ENCODE measurements at regions not wholly inside any gene's neighbourhood (a gene's known extent, or its start where the extent isn't known, plus 50 kb on each side); places are given as distances from the start of the nearest gene placed in this dataset.
A peak's percentile ranks its signal among the peaks of the same experiment; 100 is the strongest.

- Histone ChIP-seq H2AFZ (ENCODE audit: low read depth, low read length) (no peak overlapping the region), H3K4ac (ENCODE audit: low read depth in 1 of 2, low read length in 2 of 2) (no peak overlapping the region), H3K36me3 (ENCODE audit: control insufficient read depth in 1 of 2, insufficient read depth in 2 of 2, low read depth in 1 of 2, low read length in 2 of 2) (no peaks in the 10 kb centered on the region), H3K9ac (ENCODE audit: low read length) (no peak overlapping the region), H2BK120ac (ENCODE audit: low read depth, low read length) (no peak overlapping the region), H2AK5ac (ENCODE audit: low read length, severe bottlenecking) (no peak overlapping the region), H2BK5ac (ENCODE audit: low read depth, low read length, poor library complexity, severe bottlenecking) (no peak overlapping the region), H3K9me3 (ENCODE audit: control insufficient read depth, low read length) (no peaks in the 10 kb centered on the region), H4K8ac (ENCODE audit: low read length) (no peak overlapping the region), H3K23ac (ENCODE audit: low read length in 2 of 2) (no peak overlapping the region), H3K4me2 (ENCODE audit: low read length, poor library complexity, severe bottlenecking) (no peak overlapping the region), H3K4me1 (ENCODE audit: control insufficient read depth, insufficient read depth, low read depth, low read length) (no peaks in the 10 kb centered on the region), H2BK15ac (ENCODE audit: low read depth, poor library complexity, severe bottlenecking) (no peak overlapping the region), H4K91ac (ENCODE audit: low read length) (no peak overlapping the region), H3K27ac (ENCODE audit: low read length, poor library complexity, severe bottlenecking) (no peak overlapping the region), H3K27me3 (ENCODE audit: control insufficient read depth in 1 of 2, insufficient read depth in 1 of 2, low read length in 2 of 2) (peaks cover 0 to 9% of the 10 kb centered on the region in 2 experiments), H2BK12ac (ENCODE audit: low read length in 2 of 2) (no peak overlapping the region), H3K18ac (ENCODE audit: low read depth in 1 of 2, low read length in 2 of 2) (no peak overlapping the region), H3K4me3 (ENCODE audit: insufficient read depth in 1 of 2, low read depth in 1 of 2, low read length in 2 of 2) (no peak overlapping the region), H3K14ac (ENCODE audit: low read length in 2 of 2) (no peak overlapping the region), H3K79me1 (replicated peaks; ENCODE audit: low read length, poor library complexity, severe bottlenecking) (no peaks in the 10 kb centered on the region)
- no CpG with 5 or more reads among the region's 1 CpG for WGBS
- DNase-seq: no peak
Observed at GRCh38 chr7:46186131-46186530, 265.1 kb upstream of the IGFBP3 start.

GRCh38 chr7:46179061-46179610 is 258.1 kb upstream of the IGFBP3 start:
- no peak overlapping the region for H3K14ac ChIP-seq (ENCODE audit: low read length in 2 of 2)
- no peaks in the 10 kb centered on the region for H3K9me3 ChIP-seq (ENCODE audit: control insufficient read depth, low read length)
- no peak overlapping the region for H3K23ac ChIP-seq (ENCODE audit: low read length in 2 of 2)
- H3K4me2 ChIP-seq (ENCODE audit: low read length, poor library complexity, severe bottlenecking): no peak overlapping the region
- no peak overlapping the region for H3K4me3 ChIP-seq (ENCODE audit: insufficient read depth in 1 of 2, low read depth in 1 of 2, low read length in 2 of 2)
- no peaks in the 10 kb centered on the region for H3K36me3 ChIP-seq (ENCODE audit: control insufficient read depth in 1 of 2, insufficient read depth in 2 of 2, low read depth in 1 of 2, low read length in 2 of 2)
- H3K18ac ChIP-seq (ENCODE audit: low read depth in 1 of 2, low read length in 2 of 2): no peak overlapping the region
- H4K91ac ChIP-seq (ENCODE audit: low read length): no peak overlapping the region
- peak; percentile 27 for DNase-seq
- H3K4me1 ChIP-seq (ENCODE audit: control insufficient read depth, insufficient read depth, low read depth, low read length): peaks cover 1% of the 10 kb centered on the region
- H2BK5ac ChIP-seq (ENCODE audit: low read depth, low read length, poor library complexity, severe bottlenecking): no peak overlapping the region
- 93% methylated on average over 2 of the region's 2 CpGs for WGBS
- peak overlapping the region; percentile 27 for H3K9ac ChIP-seq (ENCODE audit: low read length)
- no peaks in the 10 kb centered on the region for H3K27me3 ChIP-seq (ENCODE audit: control insufficient read depth in 1 of 2, insufficient read depth in 1 of 2, low read length in 2 of 2)
- H2BK12ac ChIP-seq (ENCODE audit: low read length in 2 of 2): no peak overlapping the region
- no peaks in the 10 kb centered on the region for H3K79me1 ChIP-seq (replicated peaks; ENCODE audit: low read length, poor library complexity, severe bottlenecking)
- no peak overlapping the region for H2AFZ ChIP-seq (ENCODE audit: low read depth, low read length)
- no peak overlapping the region for H3K4ac ChIP-seq (ENCODE audit: low read depth in 1 of 2, low read length in 2 of 2)
- H2BK120ac ChIP-seq (ENCODE audit: low read depth, low read length): no peak overlapping the region
- no peak overlapping the region for H2BK15ac ChIP-seq (ENCODE audit: low read depth, poor library complexity, severe bottlenecking)
- no peak overlapping the region for H4K8ac ChIP-seq (ENCODE audit: low read length)
- H3K27ac ChIP-seq (ENCODE audit: low read length, poor library complexity, severe bottlenecking): no peak overlapping the region
- peak overlapping the region; percentile 81 for H2AK5ac ChIP-seq (ENCODE audit: low read length, severe bottlenecking)

GRCh38 chr7:46178661-46179060 is 257.6 kb upstream of the IGFBP3 start:
- H4K8ac ChIP-seq (ENCODE audit: low read length): no peak overlapping the region
- no peak overlapping the region for H3K23ac ChIP-seq (ENCODE audit: low read length in 2 of 2)
- no peaks in the 10 kb centered on the region for H3K79me1 ChIP-seq (replicated peaks; ENCODE audit: low read length, poor library complexity, severe bottlenecking)
- H3K27ac ChIP-seq (ENCODE audit: low read length, poor library complexity, severe bottlenecking): no peak overlapping the region
- no peak overlapping the region for H2BK5ac ChIP-seq (ENCODE audit: low read depth, low read length, poor library complexity, severe bottlenecking)
- no peak overlapping the region for H2BK15ac ChIP-seq (ENCODE audit: low read depth, poor library complexity, severe bottlenecking)
- H2BK12ac ChIP-seq (ENCODE audit: low read length in 2 of 2): no peak overlapping the region
- no peaks in the 10 kb centered on the region for H3K9me3 ChIP-seq (ENCODE audit: control insufficient read depth, low read length)
- H3K4me2 ChIP-seq (ENCODE audit: low read length, poor library complexity, severe bottlenecking): no peak overlapping the region
- H2AK5ac ChIP-seq (ENCODE audit: low read length, severe bottlenecking): no peak overlapping the region
- H3K4ac ChIP-seq (ENCODE audit: low read depth in 1 of 2, low read length in 2 of 2): no peak overlapping the region
- H4K91ac ChIP-seq (ENCODE audit: low read length): no peak overlapping the region
- no peak overlapping the region for H3K14ac ChIP-seq (ENCODE audit: low read length in 2 of 2)
- no peak overlapping the region for H3K9ac ChIP-seq (ENCODE audit: low read length)
- H3K4me3 ChIP-seq (ENCODE audit: insufficient read depth in 1 of 2, low read depth in 1 of 2, low read length in 2 of 2): no peak overlapping the region
- no peaks in the 10 kb centered on the region for H3K27me3 ChIP-seq (ENCODE audit: control insufficient read depth in 1 of 2, insufficient read depth in 1 of 2, low read length in 2 of 2)
- H3K18ac ChIP-seq (ENCODE audit: low read depth in 1 of 2, low read length in 2 of 2): no peak overlapping the region
- H3K36me3 ChIP-seq (ENCODE audit: control insufficient read depth in 1 of 2, insufficient read depth in 2 of 2, low read depth in 1 of 2, low read length in 2 of 2): no peaks in the 10 kb centered on the region
- H2AFZ ChIP-seq (ENCODE audit: low read depth, low read length): no peak overlapping the region
- H3K4me1 ChIP-seq (ENCODE audit: control insufficient read depth, insufficient read depth, low read depth, low read length): peaks cover 3% of the 10 kb centered on the region
- DNase-seq: no peak
- no peak overlapping the region for H2BK120ac ChIP-seq (ENCODE audit: low read depth, low read length)

- Histone ChIP-seq H2AFZ (ENCODE audit: low read depth, low read length) (no peak overlapping the region), H2BK120ac (ENCODE audit: low read depth, low read length) (no peak overlapping the region), H3K4ac (ENCODE audit: low read depth in 1 of 2, low read length in 2 of 2) (no peak overlapping the region), H3K79me1 (replicated peaks; ENCODE audit: low read length, poor library complexity, severe bottlenecking) (no peaks in the 10 kb centered on the region), H3K4me1 (ENCODE audit: control insufficient read depth, insufficient read depth, low read depth, low read length) (peaks cover 6% of the 10 kb centered on the region), H2BK15ac (ENCODE audit: low read depth, poor library complexity, severe bottlenecking) (no peak overlapping the region), H2BK12ac (ENCODE audit: low read length in 2 of 2) (no peak overlapping the region), H4K8ac (ENCODE audit: low read length) (no peak overlapping the region), H4K91ac (ENCODE audit: low read length) (no peak overlapping the region), H3K18ac (ENCODE audit: low read depth in 1 of 2, low read length in 2 of 2) (no peak overlapping the region), H3K4me2 (ENCODE audit: low read length, poor library complexity, severe bottlenecking) (no peak overlapping the region), H2AK5ac (ENCODE audit: low read length, severe bottlenecking) (peak overlapping the region; percentile 46), H3K27me3 (ENCODE audit: control insufficient read depth in 1 of 2, insufficient read depth in 1 of 2, low read length in 2 of 2) (no peaks in the 10 kb centered on the region), H3K23ac (ENCODE audit: low read length in 2 of 2) (no peak overlapping the region), H3K9ac (ENCODE audit: low read length) (no peak overlapping the region), H3K4me3 (ENCODE audit: insufficient read depth in 1 of 2, low read depth in 1 of 2, low read length in 2 of 2) (no peak overlapping the region), H2BK5ac (ENCODE audit: low read depth, low read length, poor library complexity, severe bottlenecking) (no peak overlapping the region), H3K36me3 (ENCODE audit: control insufficient read depth in 1 of 2, insufficient read depth in 2 of 2, low read depth in 1 of 2, low read length in 2 of 2) (no peaks in the 10 kb centered on the region), H3K27ac (ENCODE audit: low read length, poor library complexity, severe bottlenecking) (no peak overlapping the region), H3K14ac (ENCODE audit: low read length in 2 of 2) (no peak overlapping the region), H3K9me3 (ENCODE audit: control insufficient read depth, low read length) (no peaks in the 10 kb centered on the region)
- 85% methylated on average over 2 of the region's 2 CpGs for WGBS
- no peak for DNase-seq
Observed at GRCh38 chr7:46177821-46178220, 256.7 kb upstream of the IGFBP3 start.

Data from mesenchymal stem cell (in vitro differentiated cells and primary cell).